ENCODE measurements at regions not wholly inside any gene's neighbourhood (a gene's known extent, or its start where the extent isn't known, plus 50 kb on each side); places are given as distances from the start of the nearest gene placed in this dataset.

DNA sequence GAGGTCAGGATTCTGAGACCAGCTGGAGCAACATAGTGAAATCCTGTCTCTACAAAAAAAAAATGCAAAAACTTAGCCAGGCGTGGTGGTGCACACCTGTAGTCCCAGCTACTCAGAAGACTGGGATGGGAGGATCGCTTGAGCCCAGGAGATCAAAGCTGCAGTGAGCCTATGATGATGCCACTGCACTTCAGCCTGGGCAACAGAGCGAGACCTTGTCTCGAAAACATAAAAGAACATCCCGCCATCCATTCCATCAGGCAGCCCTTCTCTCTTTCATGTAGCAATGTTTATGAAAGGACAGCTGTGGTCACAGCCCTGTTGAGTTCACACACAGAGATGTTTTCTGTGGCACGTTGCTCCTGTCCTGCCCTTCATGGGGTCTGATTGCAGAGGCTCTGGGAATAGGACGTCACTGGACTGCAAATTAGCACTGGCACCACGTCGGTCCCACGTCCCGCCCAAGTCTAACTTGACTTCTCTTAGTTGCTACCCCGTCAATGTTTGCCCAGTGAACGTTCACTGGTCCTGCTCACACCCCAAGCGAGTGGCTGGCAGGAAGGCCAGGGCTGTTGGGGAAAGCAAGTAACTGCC, 64.5 kb upstream of the MYL10 start:
- Mint-ChIP-seq H3K4me1 (peaks cover 5% of the 10 kb centered on the region), H3K27me3 (ENCODE audit: low read depth) (peaks cover 6% of the 10 kb centered on the region), H3K27ac (no peak overlapping the region), H3K4me3 (no peak overlapping the region), H3K9me3 (no peaks in the 10 kb centered on the region), H3K36me3 (no peaks in the 10 kb centered on the region)
- no peak for DNase-seq (ENCODE audit: low spot score in 2 of 2, unreplicated experiment in 2 of 2)
- TF ChIP-seq, protein P1, sequence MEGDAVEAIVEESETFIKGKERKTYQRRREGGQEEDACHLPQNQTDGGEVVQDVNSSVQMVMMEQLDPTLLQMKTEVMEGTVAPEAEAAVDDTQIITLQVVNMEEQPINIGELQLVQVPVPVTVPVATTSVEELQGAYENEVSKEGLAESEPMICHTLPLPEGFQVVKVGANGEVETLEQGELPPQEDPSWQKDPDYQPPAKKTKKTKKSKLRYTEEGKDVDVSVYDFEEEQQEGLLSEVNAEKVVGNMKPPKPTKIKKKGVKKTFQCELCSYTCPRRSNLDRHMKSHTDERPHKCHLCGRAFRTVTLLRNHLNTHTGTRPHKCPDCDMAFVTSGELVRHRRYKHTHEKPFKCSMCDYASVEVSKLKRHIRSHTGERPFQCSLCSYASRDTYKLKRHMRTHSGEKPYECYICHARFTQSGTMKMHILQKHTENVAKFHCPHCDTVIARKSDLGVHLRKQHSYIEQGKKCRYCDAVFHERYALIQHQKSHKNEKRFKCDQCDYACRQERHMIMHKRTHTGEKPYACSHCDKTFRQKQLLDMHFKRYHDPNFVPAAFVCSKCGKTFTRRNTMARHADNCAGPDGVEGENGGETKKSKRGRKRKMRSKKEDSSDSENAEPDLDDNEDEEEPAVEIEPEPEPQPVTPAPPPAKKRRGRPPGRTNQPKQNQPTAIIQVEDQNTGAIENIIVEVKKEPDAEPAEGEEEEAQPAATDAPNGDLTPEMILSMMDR (IDR thresholded peaks at IDR 0.05; ENCODE audit: unreplicated experiment), result no peak

DNA sequence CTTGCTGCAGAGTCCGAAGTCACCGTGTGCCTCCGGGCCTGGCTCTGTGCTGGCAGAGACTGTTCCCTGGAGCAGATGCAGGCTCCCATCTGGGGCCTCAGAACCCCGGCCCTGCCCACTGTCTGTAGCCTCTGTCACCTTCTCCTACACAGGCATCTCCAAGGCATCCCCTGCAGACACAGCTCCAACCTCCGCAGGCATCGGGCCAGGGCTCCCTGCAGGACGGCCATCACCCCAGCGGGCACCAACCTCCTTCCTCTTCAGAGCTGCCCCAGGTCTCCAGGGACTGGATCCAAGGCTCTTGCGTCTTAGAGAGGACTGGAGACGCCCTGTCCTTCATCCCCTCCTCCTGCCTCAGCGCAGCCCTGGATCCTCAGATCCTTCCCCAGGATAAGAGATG, 69.9 kb upstream of the MYL10 start:
- H3K36me3 Mint-ChIP-seq, result no peaks in the 10 kb centered on the region
- no peak overlapping the region for H3K4me3 Mint-ChIP-seq
- H3K4me1 Mint-ChIP-seq, result peaks cover 5% of the 10 kb centered on the region
- TF ChIP-seq, protein P1 (IDR thresholded peaks at IDR 0.05; ENCODE audit: unreplicated experiment), result no peak
- DNase-seq (ENCODE audit: low spot score in 2 of 2, unreplicated experiment in 2 of 2), result no peak
- no peaks in the 10 kb centered on the region for H3K9me3 Mint-ChIP-seq
- no peak overlapping the region for H3K27ac Mint-ChIP-seq
- H3K27me3 Mint-ChIP-seq (ENCODE audit: low read depth), result peaks cover 4% of the 10 kb centered on the region

DNA sequence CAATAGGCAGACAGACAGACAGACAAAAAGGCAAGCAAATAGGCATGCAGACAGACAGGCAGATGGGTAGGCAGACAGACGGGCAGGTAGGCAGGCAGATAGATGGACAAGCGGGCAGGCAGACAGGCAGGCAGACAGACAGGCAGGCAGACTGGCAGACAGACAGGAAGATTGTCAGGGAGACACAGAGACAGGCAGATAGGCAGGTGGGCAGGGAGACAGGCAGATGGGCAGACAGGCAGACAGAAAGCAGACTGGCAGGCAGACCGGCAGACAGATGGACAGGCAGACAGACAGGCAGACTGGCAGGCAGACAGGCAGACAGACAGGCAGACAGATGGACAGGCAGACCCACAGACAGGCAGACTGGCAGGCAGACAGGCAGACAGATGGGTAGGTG, 70.3 kb upstream of the MYL10 start:
- Mint-ChIP-seq H3K9me3 (no peaks in the 10 kb centered on the region), H3K4me3 (no peak overlapping the region), H3K4me1 (peaks cover 5% of the 10 kb centered on the region), H3K36me3 (no peaks in the 10 kb centered on the region), H3K27ac (no peak overlapping the region), H3K27me3 (ENCODE audit: low read depth) (peaks cover 4% of the 10 kb centered on the region)
- DNase-seq (ENCODE audit: low spot score in 2 of 2, unreplicated experiment in 2 of 2), result no peak
- TF ChIP-seq, protein P1 (IDR thresholded peaks at IDR 0.05; ENCODE audit: unreplicated experiment), result no peak

DNA sequence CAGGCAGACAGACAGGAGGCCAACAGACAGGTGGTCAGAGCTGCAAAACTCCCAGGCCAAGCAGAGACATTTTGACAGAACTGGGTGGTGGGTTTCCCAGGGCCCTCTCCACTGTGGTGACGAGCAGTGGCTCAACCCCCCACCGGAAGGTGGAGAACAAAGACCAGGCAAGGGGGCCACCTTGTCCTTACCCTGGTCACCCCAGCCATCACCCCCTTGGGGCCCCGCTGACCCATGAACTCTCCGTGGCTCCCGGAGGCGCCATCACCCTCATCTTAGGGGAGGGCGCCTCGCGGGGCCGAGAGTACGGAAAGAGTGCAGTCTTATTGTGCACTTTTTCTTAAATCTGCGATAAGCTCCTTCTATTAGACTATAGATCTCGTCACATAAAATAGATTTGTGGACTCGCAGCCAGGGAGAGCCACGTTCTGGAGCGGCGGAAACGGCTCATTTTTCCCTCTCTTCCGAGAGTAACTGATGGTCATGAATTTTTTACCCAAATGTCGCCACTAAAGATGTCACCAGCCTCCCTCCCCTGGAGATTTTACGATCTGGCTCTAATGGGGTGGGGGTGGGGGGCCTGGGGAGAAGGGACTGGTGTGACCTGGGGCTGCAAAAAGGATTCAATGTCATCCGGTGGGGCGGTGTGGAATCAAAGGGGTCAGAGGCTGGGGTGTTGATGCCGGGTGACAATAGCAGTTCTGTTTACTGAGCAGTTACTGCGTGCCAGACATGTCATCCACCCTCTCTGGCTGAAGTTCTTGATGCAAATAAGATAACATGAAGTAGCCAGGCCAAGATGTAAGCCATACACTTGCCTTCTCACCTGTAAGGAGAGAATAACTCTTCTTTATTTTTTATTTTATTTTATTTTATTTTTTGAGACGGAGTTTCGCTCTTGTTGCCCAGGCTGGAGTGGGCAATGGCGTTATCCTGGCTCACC, 71.1 kb upstream of the MYL10 start:
- H3K36me3 Mint-ChIP-seq, result no peaks in the 10 kb centered on the region
- TF ChIP-seq, protein P1 (IDR thresholded peaks at IDR 0.05; ENCODE audit: unreplicated experiment), result no peak
- no peak overlapping the region for H3K4me3 Mint-ChIP-seq
- H3K27ac Mint-ChIP-seq, result no peak overlapping the region
- no peak for DNase-seq (ENCODE audit: low spot score in 2 of 2, unreplicated experiment in 2 of 2)
- no peaks in the 10 kb centered on the region for H3K9me3 Mint-ChIP-seq
- peaks cover 5% of the 10 kb centered on the region for H3K4me1 Mint-ChIP-seq
- H3K27me3 Mint-ChIP-seq (ENCODE audit: low read depth), result peaks cover 4% of the 10 kb centered on the region

DNA sequence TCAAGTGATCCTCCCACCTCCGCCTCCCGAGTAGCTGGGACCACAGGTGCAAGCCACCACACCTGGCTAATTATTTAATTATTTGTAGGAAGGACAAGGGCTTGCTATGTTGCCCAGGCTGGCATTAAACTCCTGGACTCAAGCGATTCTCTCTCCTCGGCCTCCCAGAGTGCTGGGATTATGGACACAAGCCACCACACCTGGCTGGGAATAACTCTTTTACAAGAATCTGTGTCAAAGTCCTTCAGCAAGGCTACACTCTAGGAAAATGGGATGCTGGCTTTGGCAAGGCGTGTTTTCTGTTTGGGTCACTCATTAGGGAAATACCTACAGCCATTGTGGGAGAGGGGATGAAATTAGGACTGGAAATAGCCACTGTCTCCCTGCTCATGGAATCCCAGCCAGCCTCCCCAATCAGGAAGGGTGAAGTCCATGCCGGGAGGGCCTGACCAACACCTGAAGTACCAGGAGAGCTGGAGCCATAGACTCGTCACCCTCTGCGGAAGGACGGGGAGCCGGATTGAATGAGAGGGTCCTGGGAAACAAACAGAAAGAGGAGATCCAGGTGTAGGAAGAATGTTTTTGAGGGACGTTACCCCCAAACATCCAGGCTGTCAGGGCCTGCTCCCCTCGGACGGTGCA, 72.2 kb upstream of the MYL10 start:
- no peaks in the 10 kb centered on the region for H3K9me3 Mint-ChIP-seq
- H3K27ac Mint-ChIP-seq, result no peak overlapping the region

More for the DNA sequence above, 72.2 kb upstream of the MYL10 start:
- Mint-ChIP-seq H3K4me1 (peaks cover 5% of the 10 kb centered on the region), H3K27me3 (ENCODE audit: low read depth) (peaks cover 4% of the 10 kb centered on the region), H3K4me3 (no peak overlapping the region), H3K36me3 (no peaks in the 10 kb centered on the region)
- no peak for DNase-seq (ENCODE audit: low spot score in 2 of 2, unreplicated experiment in 2 of 2)
- TF ChIP-seq, protein P1 (IDR thresholded peaks at IDR 0.05; ENCODE audit: unreplicated experiment), result no peak
